Neutrophil (primary cell): ENCODE measurements at regions not wholly inside any gene's neighbourhood (a gene's known extent, or its start where the extent isn't known, plus 50 kb on each side); places are given as distances from the start of the nearest gene placed in this dataset.

Experiments
- H3K27ac ChIP-seq: fragments of 200-600 bp; sonication (generic); 2 replicates; pipeline ENCODE4 v1.5.1; 2016; ENCODE audit warnings: mild to moderate bottlenecking, moderate library complexity
- H3K27me3 ChIP-seq: fragments of 200-600 bp; sonication (generic); 2 replicates; pipeline ENCODE4 v1.6.0; 2016; ENCODE audit warnings: mild to moderate bottlenecking
- H3K36me3 ChIP-seq: fragments of 200-600 bp; sonication (generic); 2 replicates; pipeline ENCODE4 v1.5.1; 2017
- H3K4me1 ChIP-seq, 2 experiments: fragments of 200-600 bp in 1 of 2; sonication (generic) in 1 of 2; 1 replicate in 1 of 2; 2 replicates in 1 of 2; pipeline versions ENCODE4 v1.5.1 to v1.6.1; 2013 to 2016; ENCODE audit warnings: low read depth in 1 of 2, low read length in 1 of 2, mild to moderate bottlenecking in 1 of 2, moderate library complexity in 1 of 2; ENCODE audit not compliant: control insufficient read depth in 1 of 2, insufficient read depth in 1 of 2
- H3K4me3 ChIP-seq, 2 experiments: fragments of 200-600 bp in 1 of 2; sonication (generic) in 1 of 2; 1 replicate in 1 of 2; 2 replicates in 1 of 2; pipeline ENCODE4 v1.5.1; 2013 to 2016; ENCODE audit warnings: low read depth in 1 of 2, low read length in 1 of 2, mild to moderate bottlenecking in 1 of 2, moderate library complexity in 1 of 2
- H3K9me3 ChIP-seq: fragments of 200-600 bp; sonication (generic); 2 replicates; pipeline ENCODE4 v1.5.1; 2016
- TF ChIP-seq, protein P1 (sequence below): fragments of 200-600 bp; sonication (generic); IDR thresholded peaks from 2 replicates; pipeline ENCODE4 v1.5.1; 2016; ENCODE audit warnings: antibody characterized with exemption

GRCh38 chr2:234804704-234805103 is 147.1 kb upstream of the SH3BP4 start:
- H3K27me3 ChIP-seq, result no peaks in the 10 kb centered on the region
- H3K27ac ChIP-seq, result no peak overlapping the region
- no peaks in the 10 kb centered on the region for H3K36me3 ChIP-seq
- H3K4me3 ChIP-seq, result no peak overlapping the region
- no peaks in the 10 kb centered on the region for H3K9me3 ChIP-seq
- TF ChIP-seq, protein P1, sequence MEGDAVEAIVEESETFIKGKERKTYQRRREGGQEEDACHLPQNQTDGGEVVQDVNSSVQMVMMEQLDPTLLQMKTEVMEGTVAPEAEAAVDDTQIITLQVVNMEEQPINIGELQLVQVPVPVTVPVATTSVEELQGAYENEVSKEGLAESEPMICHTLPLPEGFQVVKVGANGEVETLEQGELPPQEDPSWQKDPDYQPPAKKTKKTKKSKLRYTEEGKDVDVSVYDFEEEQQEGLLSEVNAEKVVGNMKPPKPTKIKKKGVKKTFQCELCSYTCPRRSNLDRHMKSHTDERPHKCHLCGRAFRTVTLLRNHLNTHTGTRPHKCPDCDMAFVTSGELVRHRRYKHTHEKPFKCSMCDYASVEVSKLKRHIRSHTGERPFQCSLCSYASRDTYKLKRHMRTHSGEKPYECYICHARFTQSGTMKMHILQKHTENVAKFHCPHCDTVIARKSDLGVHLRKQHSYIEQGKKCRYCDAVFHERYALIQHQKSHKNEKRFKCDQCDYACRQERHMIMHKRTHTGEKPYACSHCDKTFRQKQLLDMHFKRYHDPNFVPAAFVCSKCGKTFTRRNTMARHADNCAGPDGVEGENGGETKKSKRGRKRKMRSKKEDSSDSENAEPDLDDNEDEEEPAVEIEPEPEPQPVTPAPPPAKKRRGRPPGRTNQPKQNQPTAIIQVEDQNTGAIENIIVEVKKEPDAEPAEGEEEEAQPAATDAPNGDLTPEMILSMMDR, result no peak
- no peaks in the 10 kb centered on the region for H3K4me1 ChIP-seq

DNA sequence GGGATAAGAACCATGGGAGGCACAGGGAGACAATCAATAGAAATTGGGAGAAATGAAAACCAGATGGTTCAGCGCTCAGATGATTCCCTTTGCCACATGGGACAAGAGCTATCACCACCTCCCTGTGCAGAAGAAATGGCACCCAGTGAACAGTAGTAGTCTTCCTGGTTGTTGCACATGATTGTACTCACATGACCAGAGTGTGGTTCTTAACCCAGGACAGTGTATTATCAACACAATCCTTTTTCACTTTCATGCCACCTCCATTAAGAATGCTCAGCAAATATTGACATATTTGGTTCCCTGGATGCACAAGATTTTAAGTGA is 149.0 kb upstream of the SH3BP4 start:
- H3K9me3 ChIP-seq, result no peaks in the 10 kb centered on the region
- no peaks in the 10 kb centered on the region for H3K27me3 ChIP-seq
- H3K4me1 ChIP-seq, result no peaks in the 10 kb centered on the region
- TF ChIP-seq, protein P1, result no peak
- no peak overlapping the region for H3K4me3 ChIP-seq
- H3K27ac ChIP-seq, result no peak overlapping the region
- H3K36me3 ChIP-seq, result no peaks in the 10 kb centered on the region

DNA sequence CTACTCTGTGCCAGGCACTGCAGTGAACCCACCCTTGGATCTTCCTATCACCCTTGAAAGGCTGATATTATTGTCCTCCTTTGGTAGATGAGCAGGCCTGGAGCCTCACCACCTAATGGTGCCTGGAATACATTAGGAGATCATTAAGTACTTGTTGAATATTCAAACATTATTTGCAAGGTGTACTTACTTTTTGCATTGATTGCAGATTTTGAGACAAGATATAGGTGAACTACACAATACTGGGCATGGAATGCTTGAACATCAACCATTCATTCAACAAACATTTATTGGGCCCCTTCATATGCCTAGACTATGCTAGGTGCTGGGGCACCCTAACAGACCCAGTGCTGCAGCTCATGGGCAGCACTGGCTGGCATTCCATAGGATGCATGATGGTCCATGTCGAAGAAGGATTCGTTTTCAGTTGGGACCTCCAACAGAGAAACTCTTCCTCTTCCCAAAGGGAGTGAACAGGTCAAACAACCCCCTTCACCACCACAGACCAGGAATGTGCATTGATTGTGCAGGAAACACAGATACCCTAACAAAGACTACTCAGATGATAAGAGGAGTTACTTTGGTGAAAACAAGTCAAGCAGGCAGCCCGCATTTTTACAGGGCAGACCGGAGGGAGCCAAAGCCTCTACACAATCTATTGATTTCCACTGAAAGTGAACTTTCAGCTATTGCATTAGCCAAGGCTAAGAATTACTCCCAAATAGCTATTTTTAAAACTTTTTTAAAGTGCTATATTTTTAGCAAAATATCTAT is 149.6 kb upstream of the SH3BP4 start:
- Histone ChIP-seq H3K4me1 (no peaks in the 10 kb centered on the region), H3K27me3 (no peaks in the 10 kb centered on the region), H3K9me3 (no peaks in the 10 kb centered on the region), H3K4me3 (no peak overlapping the region), H3K27ac (no peak overlapping the region), H3K36me3 (no peaks in the 10 kb centered on the region)
- TF ChIP-seq, protein P1, result no peak

- Histone ChIP-seq H3K36me3 (no peaks in the 10 kb centered on the region), H3K9me3 (no peaks in the 10 kb centered on the region), H3K4me1 (no peaks in the 10 kb centered on the region), H3K27me3 (no peaks in the 10 kb centered on the region), H3K4me3 (no peak overlapping the region), H3K27ac (no peak overlapping the region)
- TF ChIP-seq, protein P1, result no peak
Measured at GRCh38 chr2:234797566-234798250, 154.1 kb upstream of the SH3BP4 start.

- Histone ChIP-seq H3K9me3 (no peaks in the 10 kb centered on the region), H3K4me3 (no peak overlapping the region), H3K27ac (no peak overlapping the region), H3K27me3 (no peaks in the 10 kb centered on the region), H3K4me1 (no peaks in the 10 kb centered on the region), H3K36me3 (no peaks in the 10 kb centered on the region)
- TF ChIP-seq, protein P1, result no peak
Measured at GRCh38 chr2:234796045-234796591, 155.7 kb upstream of the SH3BP4 start.
